GM19240 (cell line): ENCODE measurements at regions not wholly inside any gene's neighbourhood (a gene's known extent, or its start where the extent isn't known, plus 50 kb on each side); places are given as distances from the start of the nearest gene placed in this dataset.
"Not testable (repeated sequence)": the region's sequence is repeated elsewhere in the genome, so short reads cannot be mapped to it uniquely, and the experiment has no call there.

Experiments
- DNase-seq: peaks from one replicate; pipeline ENCODE4 v3.0.0; 2011; ENCODE audit warnings: low spot score; ENCODE audit not compliant: insufficient read length

DNA sequence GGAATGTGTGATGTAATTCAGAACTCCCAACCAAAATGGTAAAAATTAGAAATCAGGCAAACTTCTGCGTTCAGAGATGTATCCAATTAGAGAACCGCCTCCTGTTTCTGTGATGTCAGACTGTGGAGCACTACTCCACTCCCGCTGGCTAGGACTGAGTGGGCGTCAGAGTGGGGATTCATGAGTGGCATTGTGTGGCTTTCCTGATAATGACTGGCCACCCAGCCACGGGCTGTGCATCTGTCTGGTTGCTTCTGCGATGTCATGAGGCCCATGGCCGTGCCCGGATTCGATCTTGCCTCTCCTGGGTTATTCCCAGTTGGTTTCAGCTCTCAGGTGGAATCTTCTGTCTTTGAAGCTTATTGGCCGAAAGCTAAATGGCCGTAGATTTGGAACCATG is 87.1 kb upstream of the KCNA1 start:
- no peak for DNase-seq

DNA sequence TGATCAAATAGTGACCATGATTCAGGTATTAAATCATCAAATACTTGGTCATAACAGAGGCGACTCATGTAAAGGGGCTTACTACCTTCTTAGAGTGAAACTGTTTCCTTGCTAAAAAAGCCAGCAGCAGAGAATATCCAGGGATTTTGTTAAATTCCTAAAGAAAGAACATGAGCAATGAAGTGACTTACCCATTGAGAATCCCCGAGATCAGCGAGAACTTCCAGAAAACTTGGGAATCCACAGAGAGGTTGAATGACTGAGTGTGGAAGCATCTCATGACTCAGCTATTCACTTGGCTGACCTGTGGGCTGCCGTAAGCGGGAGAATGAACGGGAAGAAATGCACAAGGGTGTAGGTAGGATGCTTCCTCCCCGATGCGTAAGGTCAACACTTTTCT is 85.3 kb upstream of the KCNA1 start:
- DNase-seq, result no peak

DNA sequence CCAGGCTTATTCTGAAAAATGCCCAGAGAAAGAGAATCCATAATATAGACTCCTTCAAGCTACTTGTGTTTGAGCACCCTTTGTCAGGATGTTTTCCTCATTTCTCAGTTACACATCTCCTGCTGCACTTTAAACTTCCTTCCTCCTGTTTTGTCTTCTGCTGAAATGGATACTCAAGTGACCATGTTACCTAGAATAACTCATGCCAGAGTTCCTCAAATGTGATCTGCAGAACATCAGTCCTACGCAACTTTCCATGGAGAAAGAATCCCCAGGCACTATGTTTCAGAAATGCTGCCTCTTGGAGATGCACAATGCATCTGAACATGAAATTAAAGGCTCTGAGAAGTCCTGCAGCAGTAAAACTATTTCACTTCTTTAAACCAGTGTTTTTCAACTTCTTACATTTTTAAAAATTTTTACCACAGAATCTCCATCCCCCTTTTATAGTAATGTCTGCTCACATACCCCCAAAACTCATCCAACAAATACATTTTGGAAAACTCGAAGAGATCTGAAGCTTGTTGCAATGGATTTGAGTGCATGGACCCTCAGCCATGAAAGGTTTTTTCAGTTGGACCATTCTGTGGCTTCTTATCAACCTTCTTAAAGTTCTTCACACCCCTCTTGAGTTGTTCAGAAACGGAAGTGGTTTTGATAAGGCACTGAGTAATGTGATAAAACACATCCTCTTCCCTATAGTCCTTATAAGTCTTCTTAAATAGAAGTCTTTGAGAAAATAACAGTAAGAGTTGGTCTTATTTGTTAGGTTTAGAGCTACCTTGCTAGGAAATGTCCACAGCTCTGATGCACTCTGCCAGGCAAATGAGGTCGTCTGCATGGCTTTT is 84.5 kb upstream of the KCNA1 start:
- no peak for DNase-seq

DNA sequence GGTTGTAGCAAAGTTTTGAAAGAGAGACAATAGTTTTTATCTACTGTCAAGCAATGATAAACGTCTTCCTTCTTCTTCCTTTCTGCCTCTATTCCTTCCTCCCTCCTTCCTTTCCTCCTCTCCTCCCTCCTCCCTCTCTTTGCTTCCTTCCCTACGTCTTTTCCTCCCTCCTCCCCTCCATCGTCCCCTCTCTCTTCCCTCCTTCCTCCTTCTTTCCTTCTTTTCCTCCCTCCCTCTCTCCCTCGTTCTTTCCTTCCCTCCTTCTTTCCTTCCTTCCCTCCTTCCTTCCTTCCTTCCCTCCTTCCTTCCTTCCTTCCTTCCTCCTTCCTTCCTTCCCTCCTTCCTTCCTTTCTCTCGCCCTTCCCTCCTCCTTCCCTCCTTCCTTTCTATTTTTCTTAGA is 82.8 kb upstream of the KCNA1 start:
- DNase-seq, result no peak

DNA sequence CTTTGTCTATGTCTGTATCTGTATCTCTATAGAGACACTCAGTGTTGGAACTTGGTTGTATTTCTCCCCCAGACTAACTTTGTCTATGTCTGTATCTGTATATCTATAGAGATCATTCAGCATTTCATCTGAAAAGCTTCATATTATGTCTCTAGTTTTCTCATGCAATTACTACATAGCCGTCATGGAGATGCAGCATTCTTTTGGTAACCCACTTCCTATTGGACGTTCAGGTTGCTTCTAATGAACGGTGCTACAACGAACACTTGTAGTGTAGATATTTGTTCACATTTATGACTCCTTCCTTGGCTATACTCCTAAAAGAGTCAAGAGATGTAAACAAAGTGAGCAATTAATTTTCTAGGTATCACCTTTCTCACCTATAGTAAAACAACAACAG is 81.5 kb upstream of the KCNA1 start:
- DNase-seq, result no peak

DNA sequence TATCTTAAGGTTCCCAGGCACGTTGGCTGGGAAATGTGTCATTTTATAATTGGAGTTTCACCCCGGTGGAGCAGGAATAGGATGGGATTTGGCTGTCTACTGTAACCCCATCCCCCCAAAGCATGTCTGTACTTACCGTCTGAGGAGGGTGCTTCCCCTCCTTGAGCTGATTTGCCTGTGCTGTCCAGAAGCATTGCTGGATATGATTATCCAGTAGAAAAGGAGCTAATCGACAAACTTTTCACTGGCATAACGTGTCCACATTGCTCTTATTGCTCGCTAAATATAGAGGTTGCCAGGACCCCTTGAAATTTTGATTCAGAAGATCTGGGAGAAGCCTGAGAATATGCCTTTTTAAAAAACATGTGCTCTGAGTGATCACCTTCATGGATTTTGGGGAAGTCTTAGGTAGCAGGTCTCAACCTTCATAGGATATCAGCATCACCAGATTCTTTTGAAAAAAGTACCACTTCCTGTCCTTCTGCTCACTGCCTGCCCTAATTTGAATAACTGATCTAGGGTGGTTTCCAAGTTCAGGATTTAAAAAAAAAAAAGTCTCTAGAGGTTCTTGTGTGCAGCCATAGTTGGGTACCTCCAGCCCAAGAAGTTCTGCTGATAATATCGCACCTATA is 80.4 kb upstream of the KCNA1 start:
- DNase-seq, result peak; percentile 50

DNA sequence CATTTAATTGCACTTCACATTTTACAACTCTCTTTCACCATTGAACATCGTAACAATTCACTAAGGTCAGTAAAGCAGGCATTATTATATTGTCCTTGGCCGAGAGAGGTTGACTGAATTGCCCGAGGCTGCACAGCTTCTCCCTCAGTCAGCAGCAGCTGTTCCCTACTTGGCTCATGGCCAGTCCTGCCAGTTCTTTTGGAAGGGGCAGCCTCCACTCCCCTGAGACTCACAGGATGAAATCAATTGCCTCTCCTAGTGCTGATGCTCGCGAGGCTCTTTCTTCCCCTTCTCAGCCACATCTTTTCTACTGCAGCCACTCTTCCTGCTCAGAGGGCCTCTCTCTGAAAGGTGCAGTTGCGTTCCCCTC is 79.9 kb upstream of the KCNA1 start:
- DNase-seq, result no peak

DNA sequence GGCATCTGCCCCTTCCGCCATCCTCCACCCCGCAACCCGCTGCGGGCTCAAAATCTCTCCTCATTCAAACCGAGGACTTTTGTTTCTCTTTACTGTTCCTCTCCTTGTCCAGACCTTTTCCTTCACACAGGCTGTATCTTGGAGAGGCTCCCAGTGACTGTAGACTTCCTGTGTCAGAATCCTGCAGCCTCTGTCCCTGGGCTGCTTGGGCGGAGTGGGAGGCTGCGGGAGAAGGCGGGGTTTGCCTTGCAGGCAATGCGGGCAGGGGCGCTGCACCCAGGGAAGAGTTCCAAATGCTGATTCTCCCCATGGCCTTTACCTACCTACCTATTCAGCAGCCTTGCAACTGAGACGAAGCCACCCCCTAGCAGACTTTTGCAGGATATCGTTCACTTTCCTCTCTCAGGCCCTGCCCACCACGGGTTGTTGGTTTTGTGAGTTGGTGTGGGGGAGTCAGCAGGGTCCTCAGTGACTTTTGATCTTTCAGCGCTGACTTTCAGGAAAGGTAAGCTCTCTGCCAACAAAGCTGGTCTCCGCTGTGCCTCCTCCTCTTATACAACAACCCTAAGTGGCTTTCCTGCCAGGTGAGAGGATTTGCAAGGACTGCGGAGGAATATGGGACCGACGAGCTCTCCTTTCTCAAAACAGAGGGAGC is 79.0 kb upstream of the KCNA1 start:
- DNase-seq, result no peak

DNA sequence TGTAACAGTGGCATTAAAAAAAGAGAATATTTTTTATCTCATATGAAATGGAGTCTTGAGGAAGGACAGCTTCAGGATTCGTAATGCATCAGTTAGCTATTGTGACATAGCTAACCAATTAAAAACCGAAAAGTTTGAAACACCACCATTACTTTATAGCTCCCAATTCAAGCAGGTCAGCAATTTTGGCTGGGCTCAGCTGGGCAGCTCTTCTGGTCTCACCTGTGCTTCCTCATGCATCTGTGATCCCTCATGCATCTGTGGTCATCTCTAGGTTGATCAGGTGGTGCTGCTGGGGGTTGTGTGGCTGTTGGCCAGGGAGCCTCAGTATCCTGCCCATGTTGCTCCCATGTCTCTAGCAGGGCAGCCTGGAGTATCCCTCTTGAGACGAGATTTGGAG is 76.7 kb upstream of the KCNA1 start:
- DNase-seq, result no peak

DNA sequence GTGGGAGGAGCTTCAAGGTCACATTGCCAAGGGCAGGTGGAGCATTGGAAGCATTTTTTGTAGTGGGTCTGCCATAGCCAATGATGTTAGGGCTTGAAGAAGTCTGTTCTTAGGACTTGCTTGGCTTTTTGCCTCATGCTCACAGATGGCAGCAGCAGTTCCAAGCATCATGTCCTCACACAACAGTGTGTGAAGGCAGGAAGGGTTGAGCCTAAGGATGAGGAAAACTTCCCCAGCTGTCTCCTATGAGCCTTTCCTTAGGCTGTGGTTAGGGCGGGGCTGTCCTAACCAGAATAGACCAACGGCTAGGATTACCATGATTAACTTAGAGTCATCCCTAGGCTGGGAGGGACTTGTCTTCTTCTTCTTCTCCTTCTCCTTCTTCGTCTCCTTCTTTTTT is 76.2 kb upstream of the KCNA1 start:
- no peak for DNase-seq

DNA sequence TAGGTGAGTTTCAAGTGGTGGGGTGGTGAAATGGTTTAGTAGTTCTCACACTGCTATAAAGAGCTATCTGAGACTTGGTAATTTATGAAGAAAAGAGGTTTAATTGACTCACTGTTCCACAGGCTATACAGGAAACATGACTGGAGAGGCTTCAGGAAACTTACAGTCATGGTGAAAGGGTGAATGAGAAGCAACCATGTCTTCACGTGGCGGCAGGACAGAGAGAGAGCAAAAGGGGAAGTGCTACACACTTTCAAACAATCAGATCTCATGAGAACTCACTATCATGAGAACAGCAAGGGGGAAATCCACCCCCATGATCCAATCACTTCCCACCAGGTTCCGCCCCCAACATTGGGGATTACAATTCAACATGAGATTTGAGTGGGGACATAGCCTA is 67.3 kb upstream of the KCNA1 start:
- not testable (repeated sequence) for DNase-seq

DNA sequence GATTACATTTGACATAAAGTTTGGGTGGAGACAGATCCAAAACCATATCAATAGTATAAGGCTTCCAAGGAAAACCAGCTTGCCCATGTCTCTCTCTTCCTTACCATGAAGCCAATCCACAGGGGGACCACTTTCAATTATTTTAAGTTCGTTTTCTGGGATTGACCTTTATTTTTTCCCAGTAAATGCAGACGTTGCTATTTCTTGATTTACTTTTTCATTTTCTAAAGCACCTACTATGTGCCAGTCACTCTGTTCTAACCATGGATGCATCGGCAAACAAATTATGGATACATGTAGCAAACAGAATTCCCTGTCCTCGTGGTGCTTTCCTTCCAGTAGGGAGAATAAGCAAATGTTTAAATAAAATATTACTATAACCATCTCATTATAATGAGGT is 65.8 kb upstream of the KCNA1 start:
- DNase-seq, result no peak

DNA sequence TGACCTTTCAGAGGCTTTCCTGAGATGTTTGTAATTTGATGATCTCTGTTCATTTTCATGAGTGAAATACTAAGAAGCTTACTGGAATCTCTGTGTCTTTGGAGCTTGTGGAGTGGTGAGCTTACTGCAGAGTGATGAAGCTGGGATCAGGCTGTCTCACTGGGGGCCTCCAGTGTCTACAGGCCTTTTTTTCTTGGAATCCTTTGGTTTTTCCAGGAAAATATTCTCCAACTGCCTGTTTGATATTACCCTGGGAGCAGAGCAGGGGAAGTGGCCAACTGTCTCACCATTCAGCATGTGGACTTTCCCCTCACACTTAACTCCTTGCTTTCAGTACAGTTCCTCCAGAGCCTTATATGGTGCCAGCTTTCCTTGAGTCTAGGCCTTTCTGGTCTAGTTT is 62.0 kb upstream of the KCNA1 start:
- DNase-seq, result no peak

DNA sequence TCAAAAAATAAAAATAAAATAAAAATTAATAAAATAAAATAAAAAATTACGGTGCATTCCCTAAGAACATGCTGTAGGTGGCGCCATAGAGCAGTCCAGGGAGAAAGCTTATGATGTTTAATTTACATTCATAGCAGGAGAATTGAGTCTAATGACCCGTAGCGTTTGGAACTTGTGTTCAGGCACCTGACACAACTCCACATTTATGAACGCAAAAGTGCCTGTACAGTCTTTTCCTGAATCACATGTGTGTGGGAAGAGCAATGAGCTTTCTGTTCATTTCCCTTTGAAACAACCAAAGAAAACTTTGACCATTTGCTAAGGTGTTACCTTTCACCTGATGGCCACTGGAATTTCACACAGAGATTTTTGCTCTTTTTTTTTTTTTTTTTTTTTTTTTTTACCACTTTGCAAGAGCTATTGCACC is 60.6 kb upstream of the KCNA1 start:
- no peak for DNase-seq

DNA sequence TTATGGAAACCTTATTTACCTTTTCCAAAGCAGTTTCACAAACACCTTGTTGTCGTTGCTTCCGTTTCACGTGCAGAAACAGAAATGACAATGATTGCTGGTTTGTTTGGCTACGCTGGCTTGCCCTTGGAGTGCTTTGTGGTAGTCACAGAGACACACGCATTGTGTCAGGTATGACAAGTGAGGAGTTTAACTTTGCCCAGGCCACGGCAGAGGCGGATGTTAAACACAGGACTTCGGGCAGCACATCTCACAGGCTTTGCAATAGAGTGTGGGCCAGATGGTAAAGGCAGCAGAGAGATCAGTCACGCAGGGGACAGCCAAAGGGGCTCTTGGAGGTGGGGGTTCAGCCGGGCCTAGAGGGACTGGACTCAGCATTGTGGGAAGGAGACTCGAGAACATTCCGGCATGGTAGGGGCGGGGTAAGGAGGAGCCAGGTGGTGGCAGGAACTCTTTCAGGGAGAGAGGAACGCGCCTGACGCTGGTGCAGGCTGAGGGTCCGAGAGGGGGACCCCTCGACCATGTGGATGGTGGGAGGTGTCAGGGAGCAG is 59.8 kb upstream of the KCNA1 start:
- no peak for DNase-seq

DNA sequence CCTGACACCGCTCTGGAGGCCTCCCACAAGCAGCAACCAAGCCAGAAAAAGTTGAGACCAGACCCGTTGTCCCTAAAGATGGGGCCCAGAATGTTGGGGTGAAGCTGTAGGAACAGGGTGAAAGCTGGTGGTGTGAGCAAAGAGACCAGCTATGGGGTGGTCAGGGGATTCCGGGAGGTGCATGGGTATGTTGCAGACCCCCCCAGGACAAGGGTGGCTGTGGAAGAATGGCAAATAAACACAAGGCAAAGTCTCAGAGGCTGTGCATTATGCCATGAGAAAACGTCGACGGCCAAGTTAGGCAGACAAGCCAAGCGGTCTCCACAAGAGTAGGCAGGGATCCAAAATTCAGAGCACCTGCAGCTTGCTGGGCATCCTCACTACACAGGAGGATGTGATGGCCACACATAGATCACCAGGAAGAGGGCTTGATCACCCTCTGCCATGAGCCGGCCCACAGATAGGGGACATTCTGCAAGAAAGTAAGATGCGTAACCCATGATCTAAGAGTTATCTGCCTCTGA is 58.8 kb upstream of the KCNA1 start:
- DNase-seq, result no peak

DNA sequence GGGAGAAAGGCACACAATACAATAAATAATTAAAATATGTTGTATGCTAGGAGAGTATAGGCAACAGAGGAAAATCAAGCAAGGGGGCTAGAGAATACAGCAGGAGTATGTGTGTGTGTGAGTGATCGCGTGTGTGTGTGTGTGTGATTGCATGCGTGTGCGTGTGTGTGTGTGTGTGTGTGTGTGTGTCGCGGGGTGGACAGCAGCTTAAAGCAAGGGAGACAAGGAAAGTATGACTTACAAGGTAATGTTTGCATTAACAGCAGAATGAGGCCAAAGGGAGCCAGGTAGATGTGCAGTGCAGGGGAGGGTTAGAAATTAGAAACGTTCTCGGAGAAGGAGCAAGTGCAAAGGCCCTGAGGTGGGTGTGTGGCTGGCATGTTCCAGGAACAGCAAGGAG is 57.4 kb upstream of the KCNA1 start:
- DNase-seq, result no peak

DNA sequence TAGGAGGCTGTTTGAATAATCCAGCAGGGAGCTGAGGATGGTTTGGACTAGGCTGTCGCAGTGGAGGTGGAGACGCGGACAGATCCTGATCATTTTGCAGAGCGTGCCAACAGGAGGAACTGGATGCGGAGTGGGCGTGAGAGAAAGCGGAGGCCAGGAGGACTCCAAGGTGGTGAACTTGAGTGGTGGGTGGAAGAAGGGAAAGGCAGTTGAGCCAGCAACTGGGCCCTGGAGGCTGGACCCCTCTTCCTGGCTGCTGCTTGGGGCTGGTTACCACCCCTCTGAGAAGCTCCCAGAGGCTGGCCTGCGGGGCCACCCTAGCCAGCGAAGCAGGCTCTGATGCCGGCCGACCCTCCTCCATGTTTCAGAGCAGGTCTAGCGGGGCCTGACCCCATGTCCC is 56.8 kb upstream of the KCNA1 start:
- no peak for DNase-seq

DNA sequence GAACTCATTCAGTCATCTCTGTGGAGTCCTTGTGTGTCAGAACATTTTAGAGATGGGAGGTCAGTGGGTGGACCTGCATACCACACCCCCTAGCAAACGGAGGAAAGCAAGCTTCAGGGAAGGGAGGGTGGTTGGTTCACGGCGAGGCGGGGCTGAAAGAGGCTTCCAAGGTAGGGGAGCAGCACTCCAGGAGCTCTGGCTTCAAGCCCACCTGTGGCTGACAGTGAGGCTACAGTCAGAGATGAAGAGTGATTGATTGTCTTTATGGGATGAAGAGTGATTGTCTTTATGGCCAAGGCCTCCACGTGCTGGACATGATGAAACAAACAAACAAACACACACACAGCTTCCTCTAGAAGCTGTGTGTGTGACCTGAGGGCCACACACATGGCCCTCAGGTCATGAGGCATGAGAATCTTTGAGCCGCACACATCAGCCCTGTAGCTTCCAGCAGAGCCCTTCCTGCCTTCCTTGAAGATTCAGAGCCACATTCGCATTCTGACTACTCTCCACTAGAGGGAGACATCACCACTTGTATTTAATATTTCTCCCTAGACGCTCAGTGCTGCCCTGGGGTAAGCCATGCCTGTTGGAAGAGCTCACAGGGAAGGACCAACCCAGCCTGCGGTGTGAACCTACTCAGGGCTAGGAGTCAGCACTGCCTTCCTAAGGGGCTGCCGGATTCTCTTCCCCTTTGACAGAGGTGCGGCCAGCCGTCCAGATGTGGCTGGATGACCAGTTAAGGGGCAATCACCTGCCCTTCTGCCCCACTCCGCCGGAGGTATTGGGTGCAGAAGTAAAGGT is 54.4 kb upstream of the KCNA1 start:
- peak; percentile 35 for DNase-seq

DNA sequence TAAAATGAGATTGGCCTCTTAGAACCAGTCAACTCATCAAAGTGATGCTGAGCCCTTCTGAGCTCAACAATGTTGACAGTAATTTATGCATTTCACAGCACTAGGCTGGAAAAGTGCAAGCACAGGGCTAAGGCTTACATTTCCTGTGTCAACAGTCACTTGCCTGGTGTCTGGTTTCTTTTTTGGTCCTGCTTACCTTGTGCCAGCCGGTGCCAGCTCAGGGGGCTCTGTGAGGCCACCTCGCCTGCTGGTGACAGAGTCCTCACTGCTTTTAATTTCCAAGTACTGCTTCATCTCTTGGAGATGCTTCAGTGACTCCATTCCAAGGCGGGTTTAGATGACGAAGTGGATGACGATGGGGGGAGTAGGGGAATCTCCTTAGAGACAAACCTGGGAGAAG is 53.1 kb upstream of the KCNA1 start:
- DNase-seq, result no peak
